ENCODE measurements at regions not wholly inside any gene's neighbourhood (a gene's known extent, or its start where the extent isn't known, plus 50 kb on each side); places are given as distances from the start of the nearest gene placed in this dataset.

DNA sequence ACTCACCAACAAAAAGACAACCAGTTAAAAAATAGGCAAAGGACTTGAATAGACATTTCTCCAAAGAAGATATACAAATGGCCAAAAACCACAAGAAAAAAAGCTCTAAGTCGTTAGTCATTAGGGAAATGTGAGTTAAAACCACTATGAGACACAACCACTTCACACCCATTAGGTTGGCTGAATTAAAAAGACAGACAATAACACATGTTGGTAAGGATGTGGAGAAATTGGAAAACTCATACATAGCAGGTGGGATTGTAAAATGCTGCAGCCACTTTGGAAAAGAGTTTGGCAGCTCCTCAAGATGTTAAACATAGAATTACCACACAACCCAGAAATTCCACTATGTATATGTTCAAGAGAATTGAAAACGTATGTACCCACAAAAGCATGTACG, 117.6 kb upstream of the SPATS2L start:
- no peak for TF ChIP-seq CTCF (IDR thresholded peaks at IDR 0.05; ENCODE audit: low read length)
- TF ChIP-seq EZH2 (IDR thresholded peaks at IDR 0.05; ENCODE audit: borderline replicate concordance, low read length) = no peak

Data from OCI-LY1 (cell line).